Right lobe of liver (tissue), 4 donors: ENCODE measurements at regions not wholly inside any gene's neighbourhood (a gene's known extent, or its start where the extent isn't known, plus 50 kb on each side); places are given as distances from the start of the nearest gene placed in this dataset.

Experiments
- CTCF ChIP-seq, 4 donors: fragments of 200-600 bp in 3 of 4; fragments of 450-650 bp in 1 of 4; IDR thresholded peaks; one replicate each; pipeline versions ENCODE4 v1.5.1 to v1.8.0; 2016 to 2022; ENCODE audit warnings: antibody characterized with exemption in 4 of 4, mild to moderate bottlenecking in 2 of 4
- POLR2A ChIP-seq: fragments of 450-650 bp; IDR thresholded peaks from one replicate; pipeline ENCODE4 v1.6.1; 2017; ENCODE audit warnings: antibody characterized with exemption, mild to moderate bottlenecking
- donor health status: DM: no; HTN: no; CAD: no.
- donor health status: DM: no; HTN: no; CAD: no.
- donor health status: DM: no; HTN: yes; CAD: no.

GRCh38 chr5:145280214-145280613 lies 554.9 kb downstream of the PRELID2 start:
- no peak for TF ChIP-seq CTCF (IDR thresholded peaks at IDR 0.05)
- TF ChIP-seq POLR2A, result no peak
